Stimulated activated CD4-positive, alpha-beta T cell treated with anti-CD3 and anti-CD28 coated beads, Interleukin-2, amount 100 ng/mL, for 24 hours (primary cell): ENCODE measurements at regions not wholly inside any gene's neighbourhood (a gene's known extent, or its start where the extent isn't known, plus 50 kb on each side); places are given as distances from the start of the nearest gene placed in this dataset.
"Not testable (repeated sequence)": the region's sequence is repeated elsewhere in the genome, so short reads cannot be mapped to it uniquely, and the experiment has no call there.

ENCODE experiments used
- DNase-seq, 2 donors: peaks; one replicate each; pipeline ENCODE4 v3.0.0-alpha.2; 2020

DNA sequence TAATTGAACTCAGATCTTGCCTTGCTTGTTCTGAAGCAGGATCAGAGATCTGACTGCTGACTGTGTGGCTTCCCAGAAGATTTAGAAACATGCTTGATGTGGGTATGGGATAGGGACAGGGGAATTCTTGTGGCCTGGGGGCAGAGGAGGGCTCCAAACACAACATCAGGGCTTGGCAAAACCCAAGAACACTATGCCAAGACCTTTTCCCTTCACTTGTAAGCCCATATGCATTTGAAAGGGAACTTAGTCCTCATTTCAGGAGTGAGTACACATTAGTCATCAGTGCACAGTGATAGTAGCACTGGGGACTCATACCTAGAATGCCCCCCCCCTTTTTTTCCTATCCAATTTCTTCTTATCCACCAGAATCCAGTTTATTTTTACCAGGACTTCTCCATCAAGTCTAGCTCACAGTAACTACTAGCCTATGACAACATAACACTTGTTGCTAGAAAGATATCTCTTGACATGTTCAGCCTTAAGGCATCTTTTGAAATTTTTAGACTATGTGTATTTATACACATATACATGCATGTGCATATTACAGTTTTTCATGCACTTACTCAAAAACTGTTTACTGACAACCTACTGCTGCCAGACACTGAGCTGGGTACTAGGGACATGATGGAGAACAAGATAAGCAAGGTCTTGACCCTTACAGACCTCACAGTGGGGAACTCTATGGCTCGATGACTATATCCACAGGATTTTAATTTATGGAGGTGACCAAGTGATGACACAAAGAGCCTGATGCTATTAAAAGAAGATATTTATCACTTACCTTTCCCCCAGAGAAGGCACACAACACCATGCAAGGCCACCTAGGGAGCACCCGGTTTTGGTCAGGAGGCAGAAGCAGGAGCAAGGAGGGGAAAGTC is 158.3 kb upstream of the MAP3K1 start:
- no peak for DNase-seq

- DNase-seq = no peak
Observed at GRCh38 chr5:56651893-56652292, 163.5 kb upstream of the MAP3K1 start.

GRCh38 chr5:56650386-56650785 is 165.0 kb upstream of the MAP3K1 start:
- DNase-seq = no peak

DNA sequence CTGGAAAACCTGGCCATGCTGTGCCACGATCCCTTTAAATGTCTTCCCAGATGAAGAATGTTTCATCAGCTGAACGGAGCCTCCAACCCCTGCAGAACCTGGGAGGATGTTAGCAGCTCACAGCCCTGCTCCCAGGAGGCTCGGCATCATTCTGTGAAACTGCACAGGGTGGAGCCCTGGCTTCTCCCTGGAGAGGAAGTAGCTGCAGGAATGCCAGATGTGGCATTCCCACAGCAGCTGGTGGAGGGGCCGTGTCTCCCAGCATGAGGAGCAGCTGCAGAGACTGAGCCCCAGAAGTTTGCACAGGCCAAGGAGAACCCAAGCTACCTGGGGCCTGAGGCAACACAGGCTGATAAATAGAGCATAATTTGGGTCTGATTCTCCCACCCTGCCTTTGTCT is 165.8 kb upstream of the MAP3K1 start:
- DNase-seq = no peak

DNA sequence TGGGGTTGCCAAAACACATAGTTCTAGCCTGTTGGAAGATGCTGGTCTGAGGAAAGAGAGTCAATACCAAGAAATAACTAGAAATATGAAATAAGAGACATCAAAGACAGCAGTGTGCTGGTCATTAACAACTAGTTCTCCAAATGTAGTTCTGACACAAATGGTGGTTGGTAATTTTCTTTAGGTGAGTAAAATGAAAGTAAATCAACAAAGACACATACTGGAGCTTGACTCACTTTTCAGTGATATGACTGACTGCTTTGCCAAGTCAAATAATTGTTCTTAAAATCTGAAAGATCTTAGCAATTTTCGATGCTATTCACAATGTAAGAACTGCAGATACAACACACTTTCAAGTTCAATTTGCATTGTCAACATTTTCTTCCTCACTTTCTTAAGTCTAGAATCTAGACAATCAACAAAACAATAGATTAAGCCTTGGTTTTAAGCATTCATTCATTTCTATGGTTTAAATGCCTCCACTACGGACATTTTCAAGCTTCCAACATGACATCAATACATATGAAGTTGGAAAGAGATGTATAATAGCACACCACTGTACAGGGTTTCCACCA is 166.8 kb upstream of the MAP3K1 start:
- DNase-seq = no peak

DNA sequence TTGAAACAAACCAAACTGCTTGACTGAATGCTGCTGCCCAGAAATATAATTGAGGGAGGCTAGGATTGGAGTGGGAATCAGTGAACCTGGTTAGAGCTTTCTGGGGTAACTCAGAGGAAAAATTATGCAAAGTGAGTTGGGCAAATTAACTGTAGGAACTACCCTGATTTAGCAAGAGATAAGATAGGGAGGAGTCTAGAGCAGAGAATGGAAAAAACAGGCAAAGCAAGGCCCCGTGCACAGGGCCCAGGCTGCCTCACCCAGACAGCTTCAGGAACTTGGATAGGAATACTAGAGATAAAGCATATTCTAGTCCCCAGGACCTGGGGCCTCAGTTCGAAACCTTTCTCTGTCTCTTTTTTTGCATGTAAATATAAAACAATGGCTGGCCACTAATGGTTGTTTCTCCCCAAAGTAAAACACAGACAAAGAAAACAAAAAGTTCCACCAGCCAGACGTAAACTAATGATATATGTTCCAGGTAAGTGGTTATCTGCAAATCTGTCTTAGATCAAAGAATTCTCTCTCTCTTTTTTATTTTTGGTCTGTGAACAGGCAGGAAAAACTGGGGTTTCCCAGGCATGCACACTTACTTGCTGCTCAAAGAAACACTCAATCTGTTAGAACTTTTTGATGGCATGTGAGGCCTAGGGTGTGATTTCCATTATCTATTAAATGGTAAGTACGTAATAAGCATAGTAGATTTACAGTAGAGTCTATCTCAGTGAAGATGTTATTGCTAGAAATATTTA is 168.1 kb upstream of the MAP3K1 start:
- DNase-seq = no peak

DNA sequence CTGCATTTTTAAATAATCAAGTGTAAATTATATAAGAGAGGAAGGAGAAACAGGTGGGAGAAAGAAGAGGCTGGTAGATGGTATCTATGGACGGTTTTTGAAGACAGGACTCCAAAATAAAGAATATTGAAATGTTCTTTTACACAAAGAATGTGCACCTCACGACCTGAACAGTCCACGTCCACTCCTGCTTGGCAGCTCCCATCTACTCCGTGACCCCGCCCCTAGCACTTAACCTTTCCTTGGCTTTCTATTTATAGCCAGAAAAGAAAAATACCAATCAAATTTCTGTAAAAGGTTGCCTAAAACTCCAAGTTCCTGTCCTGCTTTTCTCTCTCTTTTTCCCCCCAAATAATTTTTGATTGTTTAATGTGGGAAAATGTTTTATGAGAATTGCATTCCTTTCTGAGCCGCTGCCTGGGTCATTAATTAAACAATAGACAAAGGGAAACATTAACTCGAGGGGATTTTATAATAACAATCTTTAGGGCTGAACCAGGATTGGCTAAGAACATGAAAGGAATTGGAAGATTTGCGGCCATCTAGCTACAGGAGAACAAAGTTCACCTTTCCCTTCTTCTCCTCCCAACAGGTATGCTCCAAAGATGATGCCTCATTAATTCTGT is 173.6 kb upstream of the MAP3K1 start:
- no peak for DNase-seq

DNA sequence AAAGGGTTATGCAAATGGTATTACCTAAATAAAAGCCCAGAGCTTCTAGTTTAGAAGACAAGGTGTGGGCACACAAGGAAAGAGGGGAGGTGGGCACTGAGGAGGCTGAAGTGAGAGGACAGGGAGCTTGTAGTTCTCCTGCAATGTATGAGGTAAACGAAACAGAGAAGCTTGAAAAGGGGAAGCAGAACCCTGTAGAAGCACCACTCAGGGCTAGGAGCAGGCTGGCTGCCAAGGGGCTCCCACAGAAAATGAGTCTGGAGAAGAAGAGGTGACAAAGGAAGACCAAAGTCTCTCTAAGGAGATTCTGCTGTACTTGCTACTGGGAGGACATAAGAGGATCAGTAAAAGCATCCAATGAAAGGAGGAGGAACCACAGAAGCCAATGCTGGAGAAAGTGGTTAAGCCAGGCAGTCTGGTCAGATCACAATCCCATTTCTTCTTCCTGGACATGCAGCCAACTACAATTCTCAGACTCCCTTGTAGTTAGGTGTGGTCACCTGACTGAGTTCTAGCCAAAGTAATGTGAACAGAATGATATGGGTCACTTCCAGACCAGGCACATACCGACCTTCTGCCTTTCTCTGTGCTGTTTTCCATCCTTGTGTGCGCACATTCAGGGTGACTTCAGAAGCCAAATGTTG is 174.5 kb upstream of the MAP3K1 start:
- DNase-seq = no peak

- DNase-seq = no peak
Observed at GRCh38 chr5:56639476-56639875, 175.9 kb upstream of the MAP3K1 start.

DNA sequence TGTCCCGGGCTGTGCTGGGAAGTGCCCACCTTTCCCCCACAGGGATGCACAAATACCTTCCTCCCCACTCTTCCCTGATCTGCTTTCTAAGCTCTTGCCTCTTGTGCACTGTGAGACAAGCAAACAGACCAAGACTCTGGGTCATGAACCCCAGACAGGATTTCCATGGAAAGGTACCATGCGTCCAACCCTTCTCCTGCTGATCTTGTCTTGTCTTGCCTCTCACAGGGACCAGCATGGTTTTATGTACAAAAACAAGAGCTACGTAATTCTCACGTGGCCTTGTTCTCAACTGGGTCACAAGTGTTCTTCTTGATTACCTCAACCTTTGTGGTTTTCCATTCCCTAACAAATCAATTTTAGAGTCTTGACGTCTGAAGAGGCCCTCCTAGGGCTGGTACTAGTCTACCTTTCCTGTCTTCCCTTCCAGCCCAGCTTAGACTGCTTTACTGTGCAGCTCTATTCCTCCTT is 176.5 kb upstream of the MAP3K1 start:
- no peak for DNase-seq

DNA sequence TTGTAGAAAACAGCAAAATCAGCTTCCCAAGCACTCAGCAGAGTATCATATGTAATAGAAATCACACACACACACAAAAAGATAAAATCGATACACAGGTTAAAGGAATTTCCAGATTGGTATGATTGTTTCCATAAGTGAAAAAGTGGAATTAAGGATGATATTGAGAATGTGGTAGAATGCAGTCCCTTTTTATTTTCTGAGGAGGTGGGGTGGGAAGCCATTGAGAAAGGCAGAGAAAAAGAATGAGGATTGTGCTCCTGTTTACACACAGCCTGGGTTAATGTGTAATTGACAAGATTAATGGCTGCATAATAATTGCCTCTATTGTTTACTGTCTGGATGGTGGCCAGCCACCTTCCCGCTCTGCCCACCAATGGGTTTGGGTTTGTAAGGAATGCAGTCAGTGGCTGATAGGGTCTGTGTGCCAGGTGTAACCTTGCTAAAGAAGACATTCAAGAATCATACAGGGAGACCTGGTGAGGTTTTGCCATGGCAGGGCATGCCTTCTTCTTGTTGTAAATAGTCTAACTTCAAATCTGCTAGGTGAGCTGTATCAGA is 177.2 kb upstream of the MAP3K1 start:
- DNase-seq = no peak

GRCh38 chr5:56637321-56637920 is 177.9 kb upstream of the MAP3K1 start:
- no peak for DNase-seq

DNA sequence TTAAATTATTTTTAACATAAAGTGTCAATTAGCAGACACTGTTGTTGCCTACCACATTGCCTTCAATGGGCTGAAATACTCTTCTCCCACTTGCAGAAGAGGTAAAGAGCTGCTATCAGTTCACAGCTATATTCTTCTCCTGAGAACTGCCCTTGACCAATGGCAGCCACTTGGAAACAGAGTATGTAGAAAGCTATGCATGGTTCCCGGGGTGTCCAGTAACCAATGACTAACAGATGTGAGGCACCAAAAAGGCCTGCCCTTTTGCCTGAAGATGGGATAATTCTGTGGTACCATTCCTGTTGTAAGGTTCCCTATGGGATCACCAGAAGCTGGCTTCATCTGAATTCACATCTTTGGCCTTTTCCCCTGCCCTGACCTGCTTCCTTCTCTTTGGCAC is 181.4 kb upstream of the MAP3K1 start:
- DNase-seq = no peak

GRCh38 chr5:56632939-56633338 is 182.4 kb upstream of the MAP3K1 start:
- no peak for DNase-seq

DNA sequence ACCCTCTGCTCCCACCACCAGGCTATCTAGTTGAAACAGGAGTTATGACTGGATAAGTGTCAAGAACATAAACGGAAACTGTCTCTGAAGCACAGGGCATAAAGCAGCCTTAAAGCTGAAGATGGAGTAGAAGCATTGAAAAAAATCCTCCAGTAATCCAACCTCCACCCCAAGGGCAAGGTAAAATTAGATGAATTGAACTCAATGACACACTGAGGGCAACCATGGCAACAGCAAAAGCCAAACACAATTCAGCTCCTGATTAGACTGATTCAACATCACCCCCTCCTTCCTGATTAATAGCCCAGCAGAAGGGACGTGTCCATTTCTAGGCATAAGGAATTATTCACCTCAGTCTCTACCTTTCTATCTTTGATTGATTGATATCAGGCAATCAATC is 183.2 kb upstream of the MAP3K1 start:
- DNase-seq = no peak

DNA sequence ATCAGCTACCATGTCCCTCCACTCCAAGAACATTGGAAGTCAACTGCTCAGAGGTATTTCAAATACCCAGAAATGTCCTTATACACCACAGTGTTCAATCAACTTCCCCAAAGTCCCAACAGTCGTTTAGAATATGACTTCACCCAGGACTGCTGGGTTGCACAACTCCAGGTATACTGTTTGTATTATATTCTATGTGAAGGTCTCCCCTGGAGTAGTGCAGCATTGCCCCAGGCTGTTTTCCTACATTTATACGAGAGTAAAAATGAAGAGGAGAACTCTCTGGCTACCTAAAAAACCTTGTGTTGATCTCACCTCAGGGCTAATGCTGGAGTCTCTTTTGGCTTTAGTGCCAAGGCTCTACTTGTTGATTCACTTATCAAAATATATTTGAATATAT is 183.6 kb upstream of the MAP3K1 start:
- DNase-seq = no peak

- DNase-seq = not testable (repeated sequence)
Observed at GRCh38 chr5:56628616-56629015, 186.7 kb upstream of the MAP3K1 start.

- DNase-seq = no peak
Observed at GRCh38 chr5:56625541-56625940, 189.8 kb upstream of the MAP3K1 start.

DNA sequence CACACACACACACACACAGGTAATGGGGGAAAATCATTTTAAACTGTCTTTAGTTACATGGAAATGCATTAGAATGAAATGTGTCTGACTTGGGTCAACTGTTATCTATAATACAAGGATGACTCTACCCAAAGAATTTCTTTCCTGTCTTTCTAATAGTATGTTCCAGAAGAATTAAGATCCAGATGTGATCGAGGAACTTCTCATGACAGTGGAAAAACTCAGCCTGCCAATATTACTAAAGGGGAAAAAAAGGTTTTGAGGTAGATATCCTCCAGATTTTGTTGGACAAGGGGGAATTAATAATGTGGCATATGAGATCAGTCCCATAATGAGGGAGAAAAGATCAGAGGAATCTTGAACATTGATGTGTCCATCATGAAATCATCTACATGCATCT is 190.6 kb upstream of the MAP3K1 start:
- DNase-seq = no peak

GRCh38 chr5:56622141-56622540 is 193.2 kb upstream of the MAP3K1 start:
- DNase-seq = no peak

GRCh38 chr5:56620903-56621677 is 194.3 kb upstream of the MAP3K1 start:
- DNase-seq = no peak
